ENCODE measurements at regions not wholly inside any gene's neighbourhood (a gene's known extent, or its start where the extent isn't known, plus 50 kb on each side); places are given as distances from the start of the nearest gene placed in this dataset.
"Not testable (repeated sequence)": the region's sequence is repeated elsewhere in the genome, so short reads cannot be mapped to it uniquely, and the experiment has no call there.

- no peak for DNase-seq
Observed at GRCh38 chr2:236348279-236348678, 84.1 kb upstream of the ASB18 start.

DNA sequence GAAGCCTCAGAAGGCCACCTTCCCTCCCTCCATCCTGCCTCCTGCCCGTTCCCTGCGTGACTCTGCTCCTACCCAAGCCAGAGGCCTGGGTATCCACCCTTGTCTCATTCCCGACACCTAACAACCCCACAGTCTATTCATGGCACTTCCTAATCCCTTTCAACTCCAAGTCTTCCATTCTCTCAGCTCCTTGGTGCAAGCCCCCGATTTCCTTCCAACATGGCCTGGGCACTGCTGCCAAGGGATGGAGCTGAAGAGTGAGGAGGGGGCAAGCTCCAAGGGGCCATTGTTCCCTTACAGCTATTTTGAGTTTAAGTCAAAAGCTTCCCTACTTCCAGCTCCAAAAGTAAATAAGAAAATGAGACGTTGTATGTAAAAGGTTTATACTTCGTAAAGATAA, 84.8 kb upstream of the ASB18 start:
- no peak for DNase-seq

- no peak for DNase-seq
Observed at GRCh38 chr2:236350426-236350825, 86.2 kb upstream of the ASB18 start.

DNA sequence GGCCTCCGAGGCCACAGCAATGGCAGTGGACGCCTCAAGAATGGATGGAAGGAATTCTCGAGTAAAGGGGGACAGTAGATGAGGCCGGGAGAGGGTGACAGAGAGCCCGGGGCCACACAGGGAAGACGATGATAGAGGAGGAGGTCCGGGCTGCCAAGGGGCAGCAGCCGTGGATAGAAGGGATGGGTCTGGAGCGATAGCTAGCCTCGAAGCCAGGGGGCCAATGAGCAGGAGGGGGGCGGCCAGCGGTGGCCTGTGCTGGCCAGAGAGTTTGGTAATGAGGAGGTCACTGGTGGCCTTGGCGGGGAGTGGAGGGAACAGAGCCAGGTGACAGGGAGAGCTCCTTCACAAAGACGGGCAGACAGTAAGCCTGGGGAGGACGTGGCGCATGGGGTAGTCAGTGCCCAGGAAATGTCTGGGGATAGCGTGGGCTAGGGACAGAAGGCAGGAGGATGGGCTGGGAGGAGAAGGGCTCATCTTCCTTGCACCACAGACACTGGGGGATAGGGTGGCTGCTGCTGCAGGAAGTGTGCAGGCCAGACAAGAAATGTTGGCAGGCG, 87.8 kb upstream of the ASB18 start:
- DNase-seq, result no peak

- no peak for DNase-seq
Observed at GRCh38 chr2:236352761-236353593, 88.8 kb upstream of the ASB18 start.

- no peak for DNase-seq
Observed at GRCh38 chr2:236353594-236353942, 89.4 kb upstream of the ASB18 start.

DNA sequence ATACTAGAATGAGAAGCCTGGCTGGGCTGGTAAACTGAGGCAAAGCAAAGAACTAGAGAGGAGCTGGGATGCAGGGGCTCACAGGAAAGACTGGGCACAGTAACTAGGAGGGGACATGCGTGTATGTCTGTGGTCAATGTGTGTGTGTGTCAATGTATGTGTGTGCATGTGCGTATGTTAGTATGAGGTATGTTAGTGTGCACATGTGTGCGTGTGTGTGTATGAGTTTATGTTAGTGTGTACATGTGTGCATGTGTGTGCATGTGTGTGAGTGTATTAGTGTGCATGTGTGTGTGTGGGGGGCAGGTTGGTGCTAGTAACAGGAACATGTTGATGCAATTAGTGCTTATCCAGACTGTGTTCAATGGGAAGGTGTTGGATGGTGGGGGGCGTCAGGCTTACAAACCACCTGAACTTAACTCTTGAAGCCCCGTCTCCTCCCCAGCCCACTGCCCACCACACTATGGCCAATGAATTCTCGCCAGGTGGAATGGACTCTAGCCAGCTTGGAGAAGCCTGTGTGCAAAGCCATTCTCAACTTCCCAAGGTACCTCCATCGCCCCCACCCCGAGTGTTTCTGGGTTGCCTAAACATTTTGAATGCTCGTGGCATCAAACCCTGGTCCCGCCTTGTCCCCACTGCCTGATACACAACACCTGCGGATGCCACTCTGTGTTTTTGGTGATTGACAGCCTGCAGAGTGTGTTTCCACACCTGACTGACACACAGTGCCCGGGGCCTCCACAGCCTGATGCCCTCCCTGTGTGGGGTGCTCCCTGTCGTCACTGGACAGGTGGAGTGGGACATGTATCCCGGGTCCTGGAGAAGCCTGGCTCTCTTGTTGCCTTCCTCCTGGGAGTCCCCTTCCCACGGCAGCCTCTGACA, 90.1 kb upstream of the ASB18 start:
- no peak for DNase-seq

DNA sequence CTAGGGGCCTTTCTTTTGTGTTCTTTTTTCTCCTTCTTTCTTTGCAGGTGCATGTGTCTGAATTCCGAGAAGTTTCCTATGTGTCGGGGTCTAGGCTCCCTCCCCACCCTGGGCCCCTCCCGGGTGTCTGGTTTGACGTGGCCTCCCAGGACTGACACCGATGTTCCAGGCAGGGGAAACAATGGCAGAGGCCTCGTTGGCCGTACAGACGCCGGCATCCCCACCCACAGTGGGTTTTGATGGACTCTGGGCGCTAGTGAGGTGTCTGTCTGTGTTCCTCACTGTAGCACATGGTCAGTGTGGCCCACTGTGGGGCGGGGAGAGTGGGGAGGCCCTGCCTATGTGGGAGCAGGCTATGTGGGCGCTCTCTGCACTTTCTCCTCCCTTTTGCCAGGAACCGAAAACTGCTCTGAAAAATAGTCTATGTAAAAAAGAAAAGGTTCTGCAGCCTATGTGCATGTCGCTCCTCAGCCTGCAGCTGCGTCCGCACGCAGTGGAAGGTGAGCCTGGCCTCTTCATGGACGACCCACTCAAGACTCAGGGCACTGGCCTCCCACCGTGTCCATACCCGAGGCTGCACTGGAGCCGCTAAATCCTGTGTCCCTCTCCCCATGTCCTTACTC, 90.9 kb upstream of the ASB18 start:
- DNase-seq, result no peak

DNA sequence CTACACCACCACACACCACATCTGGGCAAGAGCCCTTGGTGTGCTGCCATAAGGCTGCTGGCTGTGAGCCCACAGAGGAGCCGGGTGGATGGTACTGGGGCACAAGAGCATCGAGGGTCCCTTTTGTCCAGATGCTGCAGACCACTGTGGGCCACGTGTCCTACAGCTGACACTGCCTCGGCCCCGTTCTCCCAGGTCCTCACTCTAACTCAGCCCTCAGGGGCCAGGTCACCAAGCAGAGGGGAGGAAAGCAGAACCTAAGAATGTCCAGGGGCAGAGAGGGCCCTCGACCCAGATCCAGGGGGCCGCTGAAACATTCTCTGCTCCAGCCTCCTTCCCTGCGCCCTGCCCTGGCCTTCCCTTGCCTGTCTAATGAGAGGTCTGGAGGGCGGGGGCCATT, 91.7 kb upstream of the ASB18 start:
- DNase-seq, result no peak

- not testable (repeated sequence) for DNase-seq
Observed at GRCh38 chr2:236356321-236356720, 92.1 kb upstream of the ASB18 start.

- DNase-seq, result not testable (repeated sequence)
Observed at GRCh38 chr2:236358482-236358881, 94.3 kb upstream of the ASB18 start.

DNA sequence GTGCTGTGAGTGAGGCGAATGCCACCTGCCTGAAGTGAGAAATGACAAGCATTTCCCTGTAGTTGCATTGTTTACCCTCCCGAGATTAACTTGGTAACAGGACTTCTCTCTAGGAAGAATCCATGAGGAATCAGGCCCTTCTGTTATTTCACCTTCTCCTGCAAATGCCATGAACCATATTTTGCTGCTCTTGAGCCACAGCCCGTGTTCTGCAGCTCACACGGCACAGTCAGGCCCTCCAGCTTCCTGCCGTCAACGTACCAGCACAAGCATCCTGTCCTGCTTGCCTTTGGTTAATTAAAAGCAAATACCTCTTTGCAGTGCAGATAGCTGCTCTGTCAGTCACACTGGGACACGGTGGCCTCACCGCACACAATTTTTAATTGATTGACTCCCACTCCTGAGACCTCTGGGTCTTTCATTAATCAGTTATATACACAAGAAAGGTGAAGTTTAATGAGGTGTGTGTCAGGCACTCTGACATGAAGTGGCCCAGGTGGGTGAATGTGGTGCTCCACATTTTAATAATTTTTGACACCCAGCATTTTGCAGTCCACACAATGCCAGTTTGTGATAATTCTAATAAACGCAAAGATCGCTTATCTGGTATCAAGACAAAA, 95.3 kb upstream of the ASB18 start:
- peak in 1 of 5 experiments; percentile 27 for DNase-seq

- DNase-seq, result no peak
Observed at GRCh38 chr2:236360496-236360895, 96.3 kb upstream of the ASB18 start.

DNA sequence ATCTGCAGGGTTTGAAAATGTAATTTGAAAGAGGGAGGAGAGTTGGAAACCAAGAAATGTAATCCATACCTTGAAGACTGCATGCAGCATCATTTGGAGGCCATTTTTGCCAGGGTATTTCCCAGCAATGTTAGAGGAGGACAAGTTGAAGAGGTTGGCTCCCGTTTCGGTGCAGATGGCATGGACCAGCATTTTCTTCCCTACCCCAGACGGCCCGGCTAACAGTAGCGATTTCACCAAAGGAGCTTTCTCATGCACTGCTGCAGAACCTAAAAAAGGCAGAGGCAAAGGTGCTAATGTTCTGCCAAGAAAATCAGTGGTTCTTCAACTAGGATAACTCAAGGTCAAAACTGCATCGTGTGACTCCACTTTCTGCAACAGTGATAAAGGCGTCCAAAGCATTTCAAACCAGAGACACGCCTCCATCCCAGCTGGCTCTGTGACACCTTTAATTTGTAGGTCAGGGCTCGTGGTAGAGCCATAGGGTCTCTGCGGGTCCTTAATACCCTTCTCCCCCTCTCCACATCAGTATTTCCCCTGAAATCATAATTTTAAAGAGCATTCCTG, 99.6 kb upstream of the ASB18 start:
- DNase-seq, result no peak

- DNase-seq, result no peak
Observed at GRCh38 chr2:236365258-236366048, 101.2 kb upstream of the ASB18 start.

DNA sequence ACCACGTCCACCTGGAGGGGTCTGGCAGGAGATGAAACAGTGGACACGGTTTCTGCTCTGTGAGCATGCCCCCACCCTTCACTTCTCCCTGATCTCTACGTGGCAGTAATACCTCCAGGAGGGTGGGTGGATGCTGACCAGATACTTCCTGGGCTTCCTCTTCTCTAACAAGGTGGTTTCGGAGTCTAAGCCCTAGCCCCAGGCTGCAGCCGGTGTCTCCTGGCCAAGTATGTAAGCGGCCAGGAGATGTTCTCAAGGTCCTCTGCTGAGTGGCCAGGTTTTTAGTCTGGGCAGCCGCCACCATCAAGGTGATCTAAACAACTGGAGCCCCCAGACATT, 101.8 kb upstream of the ASB18 start:
- no peak for DNase-seq

- peak in 2 of 5 experiments; percentile 32 to 69 for DNase-seq
Observed at GRCh38 chr2:236366397-236366796, 102.2 kb upstream of the ASB18 start.

GRCh38 chr2:236367506-236368289, 103.5 kb upstream of the ASB18 start:
- DNase-seq, result no peak

DNA sequence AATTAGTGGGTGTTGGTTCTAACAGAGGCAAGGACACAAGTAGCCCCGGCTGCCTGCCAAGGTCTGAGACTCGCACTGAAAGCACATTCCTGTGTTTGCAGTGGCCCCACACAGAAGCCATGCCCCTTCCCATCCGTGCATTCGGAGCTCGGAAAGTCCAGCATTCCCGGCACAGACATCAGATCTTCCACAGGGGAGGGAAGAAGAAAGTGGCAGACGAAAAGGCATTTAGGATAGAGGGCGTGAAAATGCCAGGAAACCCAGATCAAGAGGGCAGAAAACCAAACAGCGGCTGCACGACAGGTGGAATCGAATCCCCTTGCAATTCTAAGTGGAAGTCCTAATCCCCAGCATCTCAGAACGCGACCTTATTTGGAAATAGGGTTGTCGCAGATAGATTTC, 105.5 kb upstream of the ASB18 start:
- no peak for DNase-seq

DNA sequence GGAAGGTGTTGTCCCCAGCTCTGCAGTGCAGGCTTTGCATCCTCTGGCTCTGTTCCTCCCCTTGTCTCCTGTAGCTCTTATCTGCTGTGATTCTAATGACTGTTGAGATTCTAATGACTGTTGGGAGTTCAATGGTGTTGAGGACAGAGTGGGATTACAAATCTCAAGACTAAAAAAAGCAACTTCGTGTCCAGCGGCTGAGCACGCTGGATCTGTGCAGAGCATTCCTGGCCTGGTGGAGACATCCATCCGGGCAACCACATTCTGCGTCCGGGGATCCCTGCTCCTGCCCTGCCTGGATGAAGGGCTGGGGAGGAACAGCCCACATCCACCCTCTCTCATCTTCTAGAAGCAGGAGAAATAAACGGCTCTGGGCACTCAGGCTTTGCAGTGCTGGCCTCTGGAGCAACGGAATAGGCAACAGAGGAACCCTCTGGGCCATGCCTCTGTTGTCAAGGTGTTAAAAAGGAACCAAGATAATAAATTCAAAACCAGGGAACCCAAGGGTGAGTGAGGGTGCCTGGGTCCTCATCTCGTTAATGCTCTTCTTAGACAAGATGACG, 106.7 kb upstream of the ASB18 start:
- no peak for DNase-seq
